Natural killer cell treated with Interleukin-12 subunit alpha and Interleukin-12 subunit beta and Interleukin-15 and Interleukin-18, amount 100 ng/mL, for 72 hours (primary cell): ENCODE measurements at regions not wholly inside any gene's neighbourhood (a gene's known extent, or its start where the extent isn't known, plus 50 kb on each side); places are given as distances from the start of the nearest gene placed in this dataset.

Experiments used
- ATAC-seq, 2 donors: fragments of 150-1000 bp; cut with Tn5 transposase in 1 of 2; sonication (Bioruptor Pico), chemical (Tn5 transposase) in 1 of 2; 2 replicates each; pipeline ENCODE4 v1.10.0; 2021
- DNase-seq: peaks from one replicate; pipeline ENCODE4 v3.0.0; 2022; ENCODE audit warnings: low spot score
- H3K27ac Mint-ChIP-seq, 2 donors: 1 replicate in 1 of 2; 2 replicates in 1 of 2; pipeline ENCODE4 v1.8.0; 2022; ENCODE audit warnings: mixed read lengths in 2 of 2, mild to moderate bottlenecking in 1 of 2, moderate library complexity in 1 of 2
- H3K27me3 Mint-ChIP-seq, 2 donors: 1 replicate in 1 of 2; 2 replicates in 1 of 2; pipeline ENCODE4 v1.8.0; 2022; ENCODE audit warnings: mixed read lengths in 2 of 2
- H3K36me3 Mint-ChIP-seq: one replicate; pipeline ENCODE4 v1.8.0; 2022; ENCODE audit warnings: mixed read lengths
- H3K4me1 Mint-ChIP-seq, 2 donors: 1 replicate in 1 of 2; 2 replicates in 1 of 2; pipeline ENCODE4 v1.8.0; 2022; ENCODE audit warnings: low read depth in 2 of 2, mixed read lengths in 2 of 2, mild to moderate bottlenecking in 1 of 2
- H3K4me3 Mint-ChIP-seq: one replicate; pipeline ENCODE4 v1.8.0; 2022; ENCODE audit warnings: mixed read lengths
- H3K9me3 Mint-ChIP-seq: 2 replicates; pipeline ENCODE4 v1.8.0; 2022; ENCODE audit warnings: mixed read lengths

DNA sequence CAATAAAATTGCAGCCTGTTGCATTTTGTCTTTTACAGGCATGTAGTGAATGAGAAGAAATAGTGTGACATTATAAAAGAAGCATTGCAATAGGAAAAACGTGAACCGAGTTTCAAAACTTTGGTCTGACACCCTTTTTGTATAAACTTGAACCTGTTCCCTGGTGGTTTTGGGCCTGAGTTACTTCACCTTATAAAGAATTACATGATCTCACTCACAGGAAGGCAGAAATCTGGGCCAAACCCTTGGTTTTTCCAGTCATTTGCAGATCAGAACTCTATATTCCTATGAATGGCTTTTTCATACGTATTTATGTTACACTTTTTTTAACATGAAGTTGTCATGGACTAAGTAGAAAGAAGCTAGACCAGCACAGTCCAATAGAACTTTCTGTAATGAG lies 138.5 kb upstream of the FLRT2 start:
- Mint-ChIP-seq H3K27me3 (no peaks in the 10 kb centered on the region), H3K4me1 (peaks cover 5 to 15% of the 10 kb centered on the region in 2 donors), H3K4me3 (peak overlapping the region; percentile 20), H3K9me3 (peaks cover 3% of the 10 kb centered on the region), H3K36me3 (no peaks in the 10 kb centered on the region), H3K27ac (peak overlapping the region; percentile 76 to 91)
- ATAC-seq (peak; percentile 36 to 83), DNase-seq (peak; percentile 60)

DNA sequence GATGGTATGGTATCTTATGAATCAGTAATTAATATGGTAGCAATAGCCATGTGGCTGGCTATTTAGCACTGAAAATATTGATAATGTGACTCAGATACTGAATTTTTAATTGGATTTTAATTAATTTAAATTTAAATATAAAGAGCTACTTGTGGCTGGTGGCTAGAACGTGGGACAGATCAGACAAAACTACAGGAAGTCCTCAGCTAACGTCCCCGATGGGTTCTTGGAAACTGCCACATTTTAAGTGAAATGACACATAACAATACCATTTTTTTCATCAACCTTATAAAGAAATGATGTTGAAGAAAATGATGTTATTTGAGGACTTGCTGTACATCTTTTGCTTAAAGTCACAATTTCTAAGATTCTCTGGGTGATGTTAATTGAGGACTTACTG lies 138.1 kb upstream of the FLRT2 start:
- peak overlapping the region; percentile 57 for H3K4me3 Mint-ChIP-seq
- no peaks in the 10 kb centered on the region for H3K27me3 Mint-ChIP-seq
- H3K9me3 Mint-ChIP-seq, result peaks cover 3% of the 10 kb centered on the region
- no peaks in the 10 kb centered on the region for H3K36me3 Mint-ChIP-seq
- H3K27ac Mint-ChIP-seq, result peak overlapping the region; percentile 76 to 91
- H3K4me1 Mint-ChIP-seq, result peaks cover 5 to 15% of the 10 kb centered on the region in 2 donors
- ATAC-seq (peak; percentile 38 to 85), DNase-seq (peak; percentile 74)

DNA sequence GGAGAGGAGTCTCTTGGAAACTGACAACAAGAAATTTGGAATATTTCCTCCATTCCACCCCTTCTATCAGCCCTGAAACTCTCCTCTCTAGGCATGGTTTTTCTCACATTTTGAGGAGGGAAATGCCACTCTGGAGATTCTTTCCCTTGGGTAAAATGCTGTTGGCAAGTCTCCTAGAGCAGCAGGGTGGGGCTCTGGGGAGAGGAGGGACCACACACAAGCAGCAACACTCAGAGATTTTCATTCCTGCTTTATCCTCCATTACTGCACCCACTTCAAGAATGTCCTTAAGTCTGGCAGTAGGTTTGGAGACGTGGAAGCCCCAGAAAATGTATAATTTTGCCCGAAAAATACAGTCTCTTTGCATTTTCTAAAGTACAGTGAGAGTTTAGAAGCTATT lies 130.8 kb upstream of the FLRT2 start:
- Mint-ChIP-seq H3K27ac (no peak overlapping the region), H3K4me3 (no peak overlapping the region), H3K36me3 (peaks cover 4% of the 10 kb centered on the region), H3K27me3 (no peaks in the 10 kb centered on the region), H3K4me1 (no peaks in the 10 kb centered on the region), H3K9me3 (no peaks in the 10 kb centered on the region)
- DNase-seq (no peak), ATAC-seq (no peak)

DNA sequence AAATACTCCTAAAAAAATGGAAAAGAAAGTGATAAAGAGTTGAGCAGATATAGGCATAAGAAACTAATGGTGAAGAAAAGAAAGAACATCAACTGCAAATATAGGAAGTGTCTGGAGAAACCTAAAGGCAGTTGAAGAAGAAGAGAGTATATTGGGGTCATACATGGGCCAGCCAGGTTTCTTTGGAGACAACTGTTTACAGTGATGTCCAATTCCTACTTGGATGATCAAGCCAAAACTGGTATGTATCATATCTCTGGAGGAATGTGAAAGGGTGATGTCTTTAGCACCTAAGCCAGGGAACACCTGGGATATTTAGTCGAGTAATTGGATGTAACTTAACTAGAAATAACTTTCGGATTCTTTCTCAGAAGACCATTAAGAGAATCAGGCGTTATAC lies 129.3 kb upstream of the FLRT2 start:
- Mint-ChIP-seq H3K4me3 (no peak overlapping the region), H3K36me3 (peaks cover 4% of the 10 kb centered on the region), H3K27me3 (no peaks in the 10 kb centered on the region), H3K27ac (no peak overlapping the region), H3K4me1 (peaks cover 0 to 4% of the 10 kb centered on the region in 2 donors), H3K9me3 (peaks cover 7% of the 10 kb centered on the region)
- no peak for ATAC-seq
- no peak for DNase-seq

DNA sequence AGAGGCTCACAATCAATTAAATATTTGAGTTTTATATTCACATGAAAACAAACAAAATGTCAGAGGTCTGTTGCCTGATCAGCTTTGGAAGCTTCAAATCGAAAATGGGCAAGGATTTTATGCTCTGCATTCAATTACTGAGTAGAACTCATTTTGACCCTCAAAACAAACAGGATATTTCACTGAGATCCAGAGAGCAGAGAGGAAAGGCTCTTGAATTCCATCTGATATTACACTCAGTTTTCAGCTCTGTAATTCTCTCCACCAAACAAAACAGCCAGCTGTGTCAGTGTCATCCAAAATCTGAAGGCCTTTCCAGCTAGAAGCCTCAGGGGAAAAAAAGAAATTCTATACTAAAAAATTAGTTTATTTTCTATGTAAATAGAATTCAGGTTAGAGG lies 128.6 kb upstream of the FLRT2 start:
- Mint-ChIP-seq H3K27ac (no peak overlapping the region), H3K36me3 (peaks cover 4% of the 10 kb centered on the region), H3K4me1 (peaks cover 0 to 4% of the 10 kb centered on the region in 2 donors), H3K27me3 (no peaks in the 10 kb centered on the region), H3K4me3 (no peak overlapping the region), H3K9me3 (peaks cover 7% of the 10 kb centered on the region)
- no peak for ATAC-seq
- no peak for DNase-seq

DNA sequence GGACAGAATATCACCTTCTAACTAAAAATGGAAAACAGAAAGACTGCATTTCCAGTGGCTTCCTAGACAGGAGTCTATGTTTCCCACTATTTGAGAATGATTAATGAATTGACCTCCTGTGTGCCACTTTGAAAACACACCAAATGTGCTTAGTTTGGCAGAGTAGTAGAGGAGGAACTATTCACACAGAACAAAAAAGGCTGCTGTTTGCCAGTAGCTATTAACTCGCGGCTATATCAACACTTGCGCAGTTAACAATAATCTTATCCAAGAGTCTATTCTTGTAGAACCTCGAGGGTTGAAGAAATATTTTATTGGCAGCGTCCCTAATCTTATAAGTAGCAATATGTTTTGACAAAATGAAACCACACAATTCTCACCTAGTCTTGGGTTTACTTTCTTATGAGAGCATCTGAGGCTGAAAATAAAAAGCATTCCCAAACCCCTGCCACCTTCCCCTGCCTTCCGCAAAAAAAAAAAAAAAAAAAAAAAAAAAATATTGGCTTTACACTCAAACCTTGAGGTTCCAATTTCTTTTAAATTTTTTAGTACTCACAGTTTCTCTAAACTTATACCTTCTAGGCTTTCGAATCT lies 127.3 kb upstream of the FLRT2 start:
- Mint-ChIP-seq H3K27ac (no peak overlapping the region), H3K36me3 (peaks cover 4% of the 10 kb centered on the region), H3K4me3 (no peak overlapping the region), H3K9me3 (peaks cover 7% of the 10 kb centered on the region), H3K27me3 (no peaks in the 10 kb centered on the region), H3K4me1 (peaks cover 0 to 4% of the 10 kb centered on the region in 2 donors)
- DNase-seq (no peak), ATAC-seq (no peak)

DNA sequence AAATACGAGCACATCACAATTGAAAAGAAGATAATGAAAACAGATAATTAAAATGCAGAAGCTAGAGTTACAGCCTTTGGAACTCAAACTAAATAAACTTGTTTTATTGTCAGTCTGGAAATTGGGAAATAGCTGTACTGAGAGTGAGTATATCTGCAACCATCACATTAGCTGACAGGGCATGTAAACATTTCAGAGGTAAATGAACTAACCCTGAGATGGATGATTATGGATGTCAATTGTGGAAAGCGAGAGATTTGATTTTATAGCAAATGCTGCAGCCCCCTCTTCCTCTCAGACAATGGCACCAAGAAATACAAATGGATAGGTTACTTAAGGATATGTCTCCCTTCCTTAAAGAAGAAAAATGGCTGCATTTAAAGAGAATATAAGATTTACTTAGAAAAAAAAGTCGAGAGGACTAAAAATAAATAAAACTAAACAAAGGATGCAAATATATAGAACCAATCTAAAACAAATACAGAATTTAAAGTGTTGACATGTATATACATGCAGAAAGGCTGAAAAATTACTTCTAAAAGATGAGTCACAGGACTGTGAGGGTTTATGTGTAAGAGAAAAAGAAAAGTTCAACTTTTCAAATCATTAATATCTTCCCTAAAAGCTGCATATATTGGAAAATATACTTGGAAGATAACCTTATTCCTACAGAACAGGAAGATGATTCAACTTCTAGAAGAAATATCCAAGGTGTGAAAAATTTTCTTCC lies 120.3 kb upstream of the FLRT2 start:
- ATAC-seq, result no peak
- Mint-ChIP-seq H3K9me3 (peaks cover 13% of the 10 kb centered on the region), H3K27ac (no peak overlapping the region), H3K36me3 (peaks cover 11% of the 10 kb centered on the region), H3K4me1 (peaks cover 0 to 16% of the 10 kb centered on the region in 2 donors), H3K27me3 (no peaks in the 10 kb centered on the region), H3K4me3 (no peak overlapping the region)
- no peak for DNase-seq

DNA sequence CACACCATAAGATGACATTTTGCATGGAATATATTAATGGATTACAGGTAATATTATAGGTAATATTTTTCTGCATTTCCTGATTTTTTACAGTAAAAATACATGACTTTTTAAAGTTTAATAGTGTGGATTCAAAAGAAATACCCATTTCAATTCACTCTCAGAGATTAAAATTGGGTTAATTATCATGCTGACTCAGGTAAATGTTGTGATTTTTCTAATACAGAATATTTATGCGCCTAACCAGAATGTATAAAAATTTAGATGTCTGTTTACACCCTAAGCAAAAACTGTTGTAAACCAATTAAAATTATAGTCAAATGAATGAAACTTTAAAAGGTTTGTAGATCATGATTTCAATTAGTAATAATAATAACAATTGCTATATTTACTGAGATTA lies 117.2 kb upstream of the FLRT2 start:
- no peak for ATAC-seq
- H3K9me3 Mint-ChIP-seq, result peaks cover 14% of the 10 kb centered on the region
- DNase-seq, result no peak
- peaks cover 0 to 25% of the 10 kb centered on the region in 2 donors for H3K4me1 Mint-ChIP-seq
- H3K27ac Mint-ChIP-seq, result no peak overlapping the region
- H3K4me3 Mint-ChIP-seq, result no peak overlapping the region
- peaks cover 11% of the 10 kb centered on the region for H3K36me3 Mint-ChIP-seq
- no peaks in the 10 kb centered on the region for H3K27me3 Mint-ChIP-seq

DNA sequence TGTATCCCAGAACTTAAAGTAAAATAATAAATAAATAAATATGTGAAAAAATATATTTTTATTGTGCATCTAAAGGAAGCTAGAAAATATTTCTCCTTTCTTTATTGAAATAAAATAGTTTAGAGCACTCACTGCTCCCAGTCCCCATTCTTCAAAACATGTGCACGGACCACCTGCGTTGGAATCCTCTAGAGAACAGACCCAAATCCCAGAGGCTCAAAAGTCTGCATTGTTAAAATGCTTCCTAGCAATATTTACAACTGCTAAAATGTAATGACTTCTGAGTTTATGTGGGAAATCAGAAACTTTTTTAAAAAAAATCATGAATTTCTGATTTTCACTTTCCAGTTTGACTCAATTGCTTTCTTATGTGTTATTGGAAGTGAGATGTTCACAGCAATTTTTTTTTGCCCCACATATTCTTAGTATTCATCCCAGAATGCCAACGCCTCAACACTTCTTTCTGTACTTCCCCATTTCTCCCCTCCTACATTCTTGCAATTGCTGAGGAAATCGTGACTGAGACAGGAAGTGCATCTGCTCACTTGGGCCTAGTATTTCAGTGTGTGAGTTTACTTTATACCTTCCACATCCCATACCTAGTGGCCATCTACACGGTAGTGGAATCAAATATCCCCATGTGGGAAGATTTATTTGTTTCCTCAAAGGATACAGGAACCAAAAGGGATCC lies 116.0 kb upstream of the FLRT2 start:
- peak overlapping the region; percentile 0 to 86 for H3K27ac Mint-ChIP-seq
- peak overlapping the region; percentile 46 for H3K4me3 Mint-ChIP-seq
- DNase-seq (no peak), ATAC-seq (peak in 1 of 2 donors; percentile 85)
- H3K4me1 Mint-ChIP-seq, result peaks cover 0 to 25% of the 10 kb centered on the region in 2 donors
- no peaks in the 10 kb centered on the region for H3K27me3 Mint-ChIP-seq
- peaks cover 11% of the 10 kb centered on the region for H3K36me3 Mint-ChIP-seq
- H3K9me3 Mint-ChIP-seq, result peaks cover 14% of the 10 kb centered on the region

DNA sequence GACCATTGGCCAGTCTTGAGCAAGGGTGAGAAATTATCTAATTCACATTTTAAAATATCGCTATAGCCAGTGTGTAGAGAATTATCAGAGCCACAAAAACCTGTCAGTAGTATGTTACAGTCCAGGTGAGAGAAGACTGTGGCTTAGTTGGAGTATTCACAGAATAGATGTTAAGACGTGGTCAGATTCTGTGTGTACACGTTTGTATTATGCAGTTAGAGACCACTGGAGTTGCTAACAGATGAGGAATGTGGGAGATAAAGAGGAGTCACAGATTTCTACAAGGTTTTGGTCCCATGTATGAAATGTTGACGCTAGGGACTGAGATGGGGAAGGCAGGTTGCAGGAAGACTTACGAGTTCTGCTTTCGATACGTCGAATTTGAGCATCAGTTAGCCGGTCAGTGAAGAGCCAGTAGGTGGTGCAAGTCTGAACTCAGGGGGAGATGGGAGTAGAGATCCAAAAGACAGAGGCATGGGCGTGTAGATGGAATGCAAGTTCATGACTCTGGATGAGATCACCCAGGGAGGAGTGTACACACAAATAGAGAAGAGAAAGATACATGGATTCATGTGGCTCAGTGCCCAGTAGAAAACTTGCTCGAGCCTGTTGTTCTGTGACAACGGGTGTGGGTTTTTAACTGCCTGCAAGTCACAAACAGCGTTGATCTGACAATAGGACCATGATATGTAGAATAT lies 114.8 kb upstream of the FLRT2 start:
- H3K4me3 Mint-ChIP-seq, result peak overlapping the region; percentile 2
- H3K9me3 Mint-ChIP-seq, result peaks cover 12% of the 10 kb centered on the region
- H3K27ac Mint-ChIP-seq, result peak overlapping the region; percentile 0 to 86
- peaks cover 8% of the 10 kb centered on the region for H3K36me3 Mint-ChIP-seq
- DNase-seq (no peak), ATAC-seq (no peak)
- peaks cover 0 to 24% of the 10 kb centered on the region in 2 donors for H3K4me1 Mint-ChIP-seq
- no peaks in the 10 kb centered on the region for H3K27me3 Mint-ChIP-seq

DNA sequence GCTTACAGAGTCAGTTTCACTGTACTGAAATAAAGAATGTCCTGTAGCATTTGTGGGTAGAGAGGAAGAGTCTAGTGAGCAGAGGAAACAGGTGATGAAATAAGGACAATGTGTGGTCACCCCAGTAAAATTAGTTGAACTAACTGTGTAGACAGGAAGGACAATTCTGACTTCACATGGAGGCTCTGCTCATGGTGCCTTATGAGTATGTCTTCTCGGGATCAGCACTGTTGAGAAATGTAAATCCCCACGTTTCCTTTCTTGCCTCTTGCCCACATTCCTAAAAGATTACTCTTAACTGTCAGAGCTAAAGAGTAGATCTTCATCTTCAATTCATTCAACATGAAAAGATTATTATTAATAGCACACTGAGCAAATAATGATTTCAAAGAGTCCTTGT lies 113.2 kb upstream of the FLRT2 start:
- H3K9me3 Mint-ChIP-seq, result peaks cover 11% of the 10 kb centered on the region
- DNase-seq, result no peak

DNA sequence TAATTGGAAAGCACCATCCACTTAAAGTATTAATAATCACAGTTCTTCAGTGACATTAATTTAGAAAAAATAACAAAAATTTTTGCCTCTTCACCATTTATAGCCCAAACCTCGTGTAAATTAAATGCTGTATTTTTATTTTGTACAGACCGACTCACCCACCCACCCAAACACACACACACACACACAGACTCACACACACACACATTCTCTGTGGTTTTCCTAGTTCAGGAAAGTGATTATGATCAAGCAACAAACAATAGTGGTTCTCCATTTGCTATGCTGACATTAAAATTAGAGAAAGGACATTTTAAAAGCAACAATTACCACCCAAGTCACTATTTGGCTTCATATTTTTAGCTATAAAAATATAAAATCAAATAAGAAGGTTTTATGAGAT lies 112.5 kb upstream of the FLRT2 start:
- ATAC-seq (no peak), DNase-seq (no peak)
- Mint-ChIP-seq H3K27me3 (no peaks in the 10 kb centered on the region), H3K27ac (peak overlapping the region; percentile 58 to 78), H3K9me3 (peaks cover 11% of the 10 kb centered on the region), H3K4me1 (peaks cover 0 to 38% of the 10 kb centered on the region in 2 donors), H3K36me3 (peaks cover 6% of the 10 kb centered on the region), H3K4me3 (no peak overlapping the region)

More for the DNA sequence above, 113.2 kb upstream of the FLRT2 start:
- peaks cover 0 to 37% of the 10 kb centered on the region in 2 donors for H3K4me1 Mint-ChIP-seq
- no peaks in the 10 kb centered on the region for H3K27me3 Mint-ChIP-seq
- peaks cover 6% of the 10 kb centered on the region for H3K36me3 Mint-ChIP-seq
- peak; percentile 69 to 70 for ATAC-seq
- no peak overlapping the region for H3K4me3 Mint-ChIP-seq
- peak overlapping the region; percentile 58 to 78 for H3K27ac Mint-ChIP-seq

DNA sequence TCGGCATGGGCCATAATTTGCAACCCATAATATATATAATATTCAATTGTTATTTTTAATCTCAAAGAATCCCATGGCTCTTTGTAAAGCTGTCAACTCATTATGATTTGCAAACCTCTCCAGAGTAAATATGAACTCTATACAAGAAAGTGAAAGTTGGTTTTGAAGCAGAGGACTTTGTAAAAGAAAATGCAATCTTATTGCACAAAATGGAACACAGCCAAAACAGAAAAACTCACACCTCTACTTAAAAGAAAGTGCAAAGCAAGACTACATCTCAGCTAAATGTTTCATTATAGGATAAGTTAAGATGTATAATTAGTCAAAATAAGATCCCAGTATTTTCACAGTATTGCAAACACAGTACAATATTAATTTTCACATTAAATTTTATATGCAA lies 111.2 kb upstream of the FLRT2 start:
- Mint-ChIP-seq H3K27ac (no peak overlapping the region), H3K27me3 (no peaks in the 10 kb centered on the region), H3K4me1 (peaks cover 0 to 35% of the 10 kb centered on the region in 2 donors), H3K9me3 (peaks cover 11% of the 10 kb centered on the region), H3K36me3 (peaks cover 6% of the 10 kb centered on the region), H3K4me3 (no peak overlapping the region)
- DNase-seq, result no peak
- no peak for ATAC-seq
